LHCN-M2 (cell line): ENCODE measurements at regions not wholly inside any gene's neighbourhood (a gene's known extent, or its start where the extent isn't known, plus 50 kb on each side); places are given as distances from the start of the nearest gene placed in this dataset.
"Not testable (repeated sequence)": the region's sequence is repeated elsewhere in the genome, so short reads cannot be mapped to it uniquely, and the experiment has no call there.

Source experiments
- DNase-seq: peaks from one replicate; pipeline ENCODE4 v3.0.0-alpha.2; 2012; ENCODE audit warnings: low read depth

DNA sequence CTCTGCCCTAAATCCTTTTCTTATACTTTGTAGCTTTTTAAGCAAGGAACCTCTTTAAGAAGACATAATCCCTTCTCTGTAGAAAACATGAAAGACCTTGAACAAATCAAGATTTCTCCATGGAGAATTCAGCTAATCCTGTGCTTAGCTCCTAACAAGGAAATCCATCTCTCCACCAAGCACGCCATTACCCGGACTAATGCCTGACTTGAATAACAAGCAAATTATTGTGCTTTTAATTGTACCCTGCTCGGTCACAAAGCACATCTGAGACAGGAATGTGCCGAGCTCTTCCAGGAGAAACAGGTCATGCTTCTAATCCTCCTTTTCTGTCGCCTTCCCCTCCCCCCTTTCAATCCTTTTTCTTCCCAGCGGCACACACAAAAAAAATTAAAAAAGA lies 141.3 kb downstream of the PSAT1 start:
- no peak for DNase-seq

- DNase-seq, result no peak
Observed at GRCh38 chr9:78438780-78439179, 141.9 kb downstream of the PSAT1 start.

DNA sequence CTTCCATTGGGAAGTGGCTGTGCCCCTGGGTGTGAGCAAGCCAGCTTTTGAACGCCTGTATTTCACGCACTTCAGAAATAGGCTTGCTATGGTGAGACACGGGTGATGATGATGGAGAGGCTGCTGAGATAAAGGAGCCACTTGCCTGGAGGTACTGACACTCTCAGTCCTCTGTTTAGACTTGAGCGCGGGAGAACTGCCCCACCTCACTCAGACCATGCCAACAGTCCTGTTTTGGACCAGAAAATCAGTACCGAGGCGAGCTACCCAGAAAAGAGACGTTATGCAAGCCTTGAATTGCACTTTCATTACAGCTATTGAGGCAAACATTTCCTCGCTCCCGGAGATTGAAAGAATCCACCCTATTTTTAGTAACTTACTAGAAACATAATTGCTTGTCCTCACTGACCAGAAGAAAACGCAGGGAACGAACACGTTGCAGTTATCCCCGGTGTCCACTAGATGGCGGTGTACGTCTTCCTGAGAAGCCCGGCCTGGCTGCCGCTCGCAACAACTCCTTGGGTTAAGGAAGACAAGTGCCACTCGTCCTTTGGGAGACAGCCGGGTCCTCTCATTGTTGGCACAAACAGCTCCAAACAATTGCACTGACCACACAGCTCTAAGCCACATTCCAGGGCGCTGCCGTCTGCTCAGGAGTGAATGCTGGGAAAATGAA lies 142.4 kb downstream of the PSAT1 start:
- DNase-seq, result peak; percentile 81

GRCh38 chr9:78439866-78440830 lies 143.2 kb downstream of the PSAT1 start:
- no peak for DNase-seq

GRCh38 chr9:78441396-78441795 lies 144.5 kb downstream of the PSAT1 start:
- DNase-seq, result peak; percentile 19

- DNase-seq, result no peak
Observed at GRCh38 chr9:78441822-78442431, 145.0 kb downstream of the PSAT1 start.

DNA sequence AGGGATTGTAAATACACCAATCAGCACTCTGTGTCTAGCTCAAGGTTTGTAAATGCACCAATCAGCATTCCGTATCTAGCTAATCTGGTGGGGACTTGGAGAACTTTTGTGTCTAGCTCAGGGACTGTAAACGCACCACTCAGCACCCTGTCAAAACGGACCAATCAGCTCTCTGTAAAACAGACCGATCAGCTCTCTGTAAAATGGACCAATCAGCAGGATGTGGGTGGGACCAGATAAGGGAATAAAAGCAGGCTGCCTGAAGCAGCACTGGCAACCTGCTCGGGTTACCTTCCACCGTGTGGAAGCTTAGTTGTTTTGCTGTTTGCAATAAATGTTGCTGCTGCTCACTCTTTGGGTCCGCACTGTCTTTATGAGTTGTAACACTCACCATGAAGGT lies 145.7 kb downstream of the PSAT1 start:
- DNase-seq, result not testable (repeated sequence)

DNA sequence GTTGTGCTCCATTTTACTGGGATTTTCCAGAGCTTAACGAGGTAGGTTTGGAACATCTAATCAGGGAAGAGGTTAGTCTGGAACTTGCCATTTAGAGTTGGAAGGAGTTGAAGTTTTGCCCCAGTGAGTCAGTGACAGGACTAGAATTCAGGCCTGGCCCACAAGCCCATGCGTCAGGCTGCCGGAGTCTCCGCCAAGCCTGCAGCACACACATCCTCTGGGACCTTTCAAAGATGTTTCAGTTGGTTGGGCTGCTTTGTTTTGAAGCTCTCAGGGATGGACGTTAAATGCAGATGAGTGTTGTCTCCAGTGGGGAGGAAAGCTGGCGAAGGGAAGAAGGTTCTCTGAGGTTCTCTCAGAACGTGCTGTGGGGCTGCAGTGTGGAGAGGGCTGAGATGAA lies 147.0 kb downstream of the PSAT1 start:
- no peak for DNase-seq

DNA sequence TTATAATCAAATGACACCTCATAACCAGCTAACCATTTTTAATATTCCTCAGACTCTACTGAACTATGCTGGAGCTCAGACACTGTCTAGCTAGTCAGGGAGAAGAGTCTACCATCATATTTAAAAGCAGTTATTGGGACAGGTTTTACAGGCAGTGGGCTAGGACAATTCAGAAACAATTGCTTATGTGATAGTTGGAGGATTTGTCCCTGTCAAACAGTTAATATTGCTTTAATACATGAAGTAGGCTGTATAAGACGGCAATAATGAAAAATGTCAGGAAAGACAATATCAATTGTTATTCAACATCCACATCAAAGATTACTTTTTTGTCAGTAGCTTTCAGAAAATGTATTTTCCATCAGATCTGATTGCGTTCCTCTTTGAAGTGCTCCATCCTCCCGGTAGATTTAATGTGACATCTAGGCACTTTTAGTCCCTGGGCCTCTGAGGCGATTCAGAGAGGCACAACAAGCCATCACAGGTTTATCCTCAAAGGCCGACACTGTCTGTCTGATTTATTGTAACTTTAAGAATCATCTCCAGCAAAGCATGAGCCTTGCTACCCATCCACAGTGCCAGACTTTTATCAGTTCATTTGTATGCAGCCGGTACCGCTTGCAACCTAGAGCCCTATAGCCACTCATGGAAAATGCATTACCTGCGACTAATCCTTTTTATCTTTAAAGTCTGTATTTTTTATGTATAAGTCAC lies 152.2 kb downstream of the PSAT1 start:
- no peak for DNase-seq

DNA sequence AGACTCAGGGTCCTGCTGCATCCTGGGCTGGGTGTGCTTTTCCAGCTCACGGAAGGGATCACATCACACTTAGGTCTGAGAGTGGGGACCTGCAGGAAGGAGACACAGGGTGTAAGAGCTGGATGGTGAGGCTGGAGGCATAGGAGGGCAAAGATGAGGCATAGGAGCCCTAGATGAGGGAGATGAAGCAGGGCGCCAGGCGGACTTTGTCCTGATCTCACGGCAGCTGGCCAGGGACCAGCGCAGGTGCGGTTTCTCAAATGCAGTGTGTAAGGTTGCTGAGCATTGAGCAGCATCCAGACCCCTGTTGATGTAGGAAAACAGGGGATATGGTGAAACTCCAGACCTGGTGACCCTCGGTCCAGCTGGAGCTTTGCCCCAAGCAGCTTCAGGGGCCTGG lies 156.5 kb downstream of the PSAT1 start:
- no peak for DNase-seq

DNA sequence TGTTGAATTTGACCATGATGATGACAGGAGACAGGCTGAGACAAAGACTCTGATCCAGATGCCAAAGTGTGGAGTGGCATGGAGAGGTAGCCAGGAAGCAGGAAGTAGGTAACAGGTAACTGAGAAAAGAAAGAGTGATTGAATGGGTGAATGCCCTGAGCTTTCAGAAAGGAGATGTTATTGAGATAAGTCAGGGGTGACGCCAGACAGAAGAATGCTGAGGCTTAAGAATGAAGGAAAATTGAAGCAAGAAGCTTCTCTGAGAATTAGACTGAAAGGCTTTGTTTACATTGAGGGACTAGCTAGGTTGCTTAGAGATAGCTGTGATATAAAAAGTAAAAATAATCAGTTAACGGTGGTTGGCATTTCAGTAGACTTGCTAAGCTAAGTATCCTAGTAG lies 165.7 kb downstream of the PSAT1 start:
- DNase-seq, result no peak

GRCh38 chr9:78463750-78464149 lies 166.8 kb downstream of the PSAT1 start:
- DNase-seq, result no peak

DNA sequence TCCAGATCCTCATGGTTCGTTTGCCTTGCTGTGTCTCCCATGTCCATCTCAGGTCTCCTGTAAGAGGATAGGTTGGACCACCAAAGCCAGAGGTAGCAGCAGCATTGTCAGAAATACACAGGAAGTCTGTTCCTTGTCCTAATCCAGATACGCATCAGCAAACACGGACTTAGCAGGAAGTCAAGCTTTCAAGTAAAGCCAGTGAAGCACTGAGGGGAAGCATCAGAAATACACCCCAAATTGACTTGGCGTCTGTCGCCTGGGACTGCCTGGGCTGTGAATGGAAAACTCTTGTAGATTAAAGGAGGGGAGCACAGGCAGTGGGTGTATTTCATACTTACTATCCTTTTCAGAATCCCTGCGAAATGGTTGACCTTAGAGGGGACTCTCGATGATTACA lies 171.3 kb downstream of the PSAT1 start:
- no peak for DNase-seq

- DNase-seq, result no peak
Observed at GRCh38 chr9:78468974-78469576, 172.2 kb downstream of the PSAT1 start.

DNA sequence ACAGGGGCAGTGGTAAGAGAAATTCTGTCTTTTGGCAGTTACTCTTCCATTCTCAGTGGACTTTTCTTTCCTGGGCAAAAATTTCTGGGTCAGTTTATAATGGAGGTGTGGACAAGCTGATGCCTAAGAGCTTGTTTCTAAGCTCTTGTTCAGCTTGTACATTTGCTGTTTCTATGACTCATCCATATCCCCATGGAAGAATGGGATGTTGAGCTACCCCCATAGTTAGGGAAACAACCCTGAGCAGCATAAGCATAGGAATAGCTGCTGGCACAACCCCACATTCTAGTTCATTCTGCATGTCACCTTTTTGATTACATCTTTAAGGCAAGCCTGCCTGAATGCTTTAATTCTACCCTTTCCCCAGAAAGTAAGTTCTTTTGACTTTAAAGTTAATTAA lies 173.3 kb downstream of the PSAT1 start:
- peak; percentile 29 for DNase-seq

- peak; percentile 17 for DNase-seq
Observed at GRCh38 chr9:78470741-78471140, 173.8 kb downstream of the PSAT1 start.

- DNase-seq, result no peak
Observed at GRCh38 chr9:78472111-78472510, 175.2 kb downstream of the PSAT1 start.

DNA sequence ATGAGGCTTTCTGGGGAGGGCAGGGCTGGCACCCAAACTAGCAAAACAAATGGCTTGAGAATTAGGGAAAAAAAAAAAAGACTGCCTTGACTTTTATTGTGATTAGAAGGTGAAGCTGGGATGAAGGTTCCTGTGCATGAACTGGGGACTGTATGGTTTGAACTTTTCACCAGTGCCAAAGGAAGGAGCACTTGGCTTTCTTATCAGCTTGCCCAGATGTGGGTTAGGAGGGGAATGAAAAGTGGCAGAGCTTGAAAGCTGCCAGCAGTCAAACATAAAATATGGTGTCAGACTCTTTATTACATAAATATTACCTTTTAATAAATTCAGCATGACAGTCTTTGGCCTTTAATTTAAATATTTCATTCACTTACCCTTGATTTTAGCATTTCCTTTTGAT lies 182.5 kb downstream of the PSAT1 start:
- DNase-seq, result no peak

GRCh38 chr9:78486661-78487060 lies 189.7 kb downstream of the PSAT1 start:
- DNase-seq, result peak; percentile 12

- no peak for DNase-seq
Observed at GRCh38 chr9:78490231-78490630, 193.3 kb downstream of the PSAT1 start.

GRCh38 chr9:78491402-78491801 lies 194.5 kb downstream of the PSAT1 start:
- no peak for DNase-seq
